Activated naive CD8-positive, alpha-beta T cell treated with anti-CD3 and anti-CD28 coated beads, Interleukin-2, amount 10 ng/mL, durations not matched to agents 7 days and 5 days (primary cell): ENCODE measurements at regions not wholly inside any gene's neighbourhood (a gene's known extent, or its start where the extent isn't known, plus 50 kb on each side); places are given as distances from the start of the nearest gene placed in this dataset.

Source experiments
- ATAC-seq: fragments of 150-1000 bp; cut with Tn5 transposase; one replicate; pipeline ENCODE4 v1.10.0; 2021; ENCODE audit warnings: low read depth, moderate library complexity
- POLR2A ChIA-PET: fragments of 350-600 bp; sonication (Branson Sonifier 250); formaldehyde crosslinking; loops from one replicate; lab custom pipeline; 2021; ENCODE audit warnings: antibody characterized with exemption; lab: Charles Lee
- DNase-seq: peaks from one replicate; pipeline ENCODE4 v3.0.0; 2021
- H3K27ac Mint-ChIP-seq: one replicate; pipeline ENCODE4 v1.8.0; 2022; ENCODE audit warnings: mild to moderate bottlenecking, mixed read lengths
- H3K27me3 Mint-ChIP-seq: one replicate; pipeline ENCODE4 v1.8.0; 2022; ENCODE audit warnings: mild to moderate bottlenecking, moderate library complexity, mixed read lengths
- H3K36me3 Mint-ChIP-seq: one replicate; pipeline ENCODE4 v1.8.0; 2021; ENCODE audit warnings: mild to moderate bottlenecking, mixed read lengths
- H3K4me1 Mint-ChIP-seq: one replicate; pipeline ENCODE4 v1.8.0; 2021; ENCODE audit warnings: mixed read lengths
- H3K4me3 Mint-ChIP-seq: one replicate; pipeline ENCODE4 v1.8.0; 2022; ENCODE audit warnings: mild to moderate bottlenecking, moderate library complexity, mixed read lengths
- H3K9me3 Mint-ChIP-seq: one replicate; pipeline ENCODE4 v1.8.0; 2021; ENCODE audit warnings: mixed read lengths

DNA sequence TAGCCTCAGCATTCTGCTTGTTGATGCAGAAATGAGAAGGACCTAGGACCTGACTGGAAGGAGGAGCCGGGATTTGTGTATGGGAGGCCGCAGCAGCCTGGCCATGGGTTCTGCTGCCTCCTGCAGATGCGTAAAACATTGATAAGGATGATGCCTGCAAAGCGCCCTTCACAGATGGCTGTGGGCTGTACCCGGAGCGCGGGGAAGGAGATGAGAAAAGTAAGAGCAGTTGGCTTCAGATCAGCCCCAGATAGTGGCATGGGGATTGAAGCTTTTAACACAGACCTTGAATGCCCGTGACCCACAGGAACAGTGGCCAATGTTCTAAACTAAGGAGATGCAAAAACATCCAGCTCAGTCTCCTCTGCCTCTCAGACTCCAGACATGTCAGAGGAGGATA lies 136.4 kb upstream of the KCNG1 start:
- Mint-ChIP-seq H3K36me3 (no peaks in the 10 kb centered on the region), H3K27me3 (peaks cover 6% of the 10 kb centered on the region), H3K4me3 (no peak overlapping the region), H3K9me3 (no peaks in the 10 kb centered on the region), H3K27ac (no peak overlapping the region), H3K4me1 (no peaks in the 10 kb centered on the region)
- POLR2A ChIA-PET = no interaction called here
- no peak for DNase-seq
- no peak for ATAC-seq

- Mint-ChIP-seq H3K36me3 (no peaks in the 10 kb centered on the region), H3K9me3 (no peaks in the 10 kb centered on the region), H3K4me3 (no peak overlapping the region), H3K27me3 (peaks cover 12% of the 10 kb centered on the region), H3K27ac (no peak overlapping the region), H3K4me1 (peaks cover 2% of the 10 kb centered on the region)
- ATAC-seq (no peak), DNase-seq (no peak)
- POLR2A ChIA-PET = no interaction called here
Observed at GRCh38 chr20:51158226-51158625, 135.3 kb upstream of the KCNG1 start.

- Mint-ChIP-seq H3K36me3 (no peaks in the 10 kb centered on the region), H3K4me1 (peaks cover 2% of the 10 kb centered on the region), H3K9me3 (no peaks in the 10 kb centered on the region), H3K27ac (no peak overlapping the region), H3K27me3 (peaks cover 19% of the 10 kb centered on the region), H3K4me3 (no peak overlapping the region)
- no peak for DNase-seq
- POLR2A ChIA-PET = no interaction called here
- ATAC-seq = no peak
Observed at GRCh38 chr20:51156041-51156982, 133.4 kb upstream of the KCNG1 start.

DNA sequence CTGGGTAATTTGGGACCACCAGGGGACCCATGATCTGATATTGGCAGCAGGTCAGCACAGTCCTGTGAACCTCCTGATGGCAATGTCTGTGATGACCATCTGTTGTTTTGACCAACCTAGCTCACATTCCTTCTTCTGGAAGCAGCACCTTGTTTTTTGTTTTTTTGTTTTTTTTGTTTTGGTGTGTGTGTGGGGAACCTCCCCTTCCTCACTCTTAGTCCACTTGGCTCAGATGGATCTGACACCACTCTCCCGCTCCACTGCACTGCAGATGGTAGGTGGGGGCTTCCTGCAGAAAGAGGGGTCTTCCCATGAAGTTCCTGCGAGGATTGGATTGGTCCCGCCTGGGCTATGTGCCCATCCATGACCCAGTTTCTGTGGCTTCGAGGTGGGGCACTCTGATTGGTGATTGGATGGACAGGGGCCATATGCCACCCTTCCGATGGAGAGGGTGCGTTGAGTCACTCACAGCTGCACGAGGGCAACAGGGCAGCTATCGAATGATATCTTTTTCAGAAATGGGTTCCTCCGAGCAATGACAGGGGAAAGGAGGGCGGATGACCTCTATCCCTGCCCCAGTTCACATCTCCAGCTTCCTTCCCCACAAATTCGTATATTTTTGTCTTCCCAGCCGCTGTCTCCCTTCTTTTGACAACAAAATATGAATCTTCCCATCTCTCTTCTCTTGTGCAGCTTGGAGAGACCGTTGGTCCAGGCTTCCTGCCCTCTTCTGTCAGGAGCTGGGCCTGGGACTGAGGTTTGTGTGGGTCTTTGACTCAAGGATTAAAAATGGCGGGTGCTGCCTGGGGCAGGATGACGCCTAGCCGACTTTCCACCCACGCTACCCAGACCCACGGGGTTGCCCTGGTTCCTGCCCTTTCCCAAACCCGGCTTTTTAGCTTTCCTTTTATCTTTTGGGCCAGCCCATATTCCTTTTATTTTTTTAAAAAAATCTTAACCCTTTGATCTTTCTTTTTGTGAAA lies 132.1 kb upstream of the KCNG1 start:
- Mint-ChIP-seq H3K36me3 (no peaks in the 10 kb centered on the region), H3K27ac (no peak overlapping the region), H3K9me3 (no peaks in the 10 kb centered on the region), H3K4me3 (no peak overlapping the region), H3K27me3 (peaks cover 21% of the 10 kb centered on the region), H3K4me1 (peaks cover 2% of the 10 kb centered on the region)
- ATAC-seq (no peak), DNase-seq (no peak)
- POLR2A ChIA-PET = no interaction called here

GRCh38 chr20:51153867-51154707 lies 131.2 kb upstream of the KCNG1 start:
- POLR2A ChIA-PET = no interaction called here
- ATAC-seq (no peak), DNase-seq (no peak)
- Mint-ChIP-seq H3K4me1 (peaks cover 2% of the 10 kb centered on the region), H3K36me3 (no peaks in the 10 kb centered on the region), H3K27ac (no peak overlapping the region), H3K9me3 (no peaks in the 10 kb centered on the region), H3K4me3 (no peak overlapping the region), H3K27me3 (peaks cover 21% of the 10 kb centered on the region)

- H3K4me3 Mint-ChIP-seq = no peak overlapping the region
- H3K27ac Mint-ChIP-seq = no peak overlapping the region
- peaks cover 31% of the 10 kb centered on the region for H3K27me3 Mint-ChIP-seq
- peaks cover 2% of the 10 kb centered on the region for H3K4me1 Mint-ChIP-seq
- H3K9me3 Mint-ChIP-seq = no peaks in the 10 kb centered on the region
- no peaks in the 10 kb centered on the region for H3K36me3 Mint-ChIP-seq
- no peak for ATAC-seq
- no peak for DNase-seq
- POLR2A ChIA-PET = no interaction called here
Observed at GRCh38 chr20:51148941-51149340, 126.0 kb upstream of the KCNG1 start.

DNA sequence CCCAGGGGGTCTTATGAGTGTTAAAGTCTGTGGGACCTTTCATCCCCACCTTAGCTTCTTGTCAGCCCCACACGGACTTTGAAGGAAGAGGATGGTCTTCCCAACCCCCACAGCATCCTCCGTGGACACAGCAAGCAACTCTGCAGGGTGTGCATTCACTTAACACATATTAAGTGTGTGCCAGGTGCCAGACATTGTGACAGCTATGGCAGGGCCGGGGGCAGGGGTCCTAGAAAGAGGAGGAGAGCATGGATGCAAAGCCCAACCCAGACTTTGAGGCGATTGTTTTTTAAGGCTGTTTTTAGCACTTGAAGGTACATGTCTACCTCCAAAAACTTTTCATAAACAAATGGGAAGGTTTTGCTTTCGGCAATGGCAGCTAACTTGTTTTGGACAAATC lies 121.6 kb upstream of the KCNG1 start:
- ATAC-seq = no peak
- H3K27me3 Mint-ChIP-seq = peaks cover 28% of the 10 kb centered on the region
- DNase-seq = no peak
- H3K27ac Mint-ChIP-seq = no peak overlapping the region
- POLR2A ChIA-PET = interaction anchor here (0.6 kb wide), 1 partner anchor 59 kb away, joined by 3 read pairs; no protein-coding TSS in a partner anchor
- no peaks in the 10 kb centered on the region for H3K4me1 Mint-ChIP-seq
- no peak overlapping the region for H3K4me3 Mint-ChIP-seq
- H3K36me3 Mint-ChIP-seq = no peaks in the 10 kb centered on the region
- H3K9me3 Mint-ChIP-seq = no peaks in the 10 kb centered on the region

- no peak for DNase-seq
- no peaks in the 10 kb centered on the region for H3K4me1 Mint-ChIP-seq
- H3K27ac Mint-ChIP-seq = no peak overlapping the region
- no peaks in the 10 kb centered on the region for H3K9me3 Mint-ChIP-seq
- H3K36me3 Mint-ChIP-seq = no peaks in the 10 kb centered on the region
- H3K27me3 Mint-ChIP-seq = peaks cover 28% of the 10 kb centered on the region
- POLR2A ChIA-PET = interaction anchor here (0.6 kb wide), 1 partner anchor 58 kb away, joined by 3 read pairs; no protein-coding TSS in a partner anchor
- H3K4me3 Mint-ChIP-seq = no peak overlapping the region
- no peak for ATAC-seq
Observed at GRCh38 chr20:51143652-51144051, 120.7 kb upstream of the KCNG1 start.

DNA sequence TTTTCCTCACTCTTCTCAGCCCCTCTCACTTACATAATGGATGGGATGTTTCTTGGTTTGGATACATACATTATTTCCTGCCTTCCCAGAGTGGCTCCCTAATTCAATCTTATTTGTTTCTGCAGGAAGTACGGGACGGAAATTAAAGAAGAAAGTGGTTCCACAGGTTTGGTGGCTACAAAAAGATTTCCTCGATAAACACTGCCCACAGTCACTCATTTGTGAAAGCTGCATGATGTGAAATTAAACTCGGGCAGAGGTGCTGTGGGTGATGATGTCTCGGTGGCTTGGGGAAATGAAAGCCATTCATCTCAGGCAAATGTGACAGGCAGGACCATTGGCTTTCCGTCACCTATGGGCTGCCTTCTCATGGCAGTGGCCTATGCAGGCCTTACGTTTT lies 119.5 kb upstream of the KCNG1 start:
- peaks cover 20% of the 10 kb centered on the region for H3K27me3 Mint-ChIP-seq

GRCh38 chr20:51140671-51141070 lies 117.8 kb upstream of the KCNG1 start:
- ATAC-seq (no peak), DNase-seq (no peak)
- POLR2A ChIA-PET = no interaction called here
- no peak overlapping the region for H3K4me3 Mint-ChIP-seq
- H3K27me3 Mint-ChIP-seq = peaks cover 17% of the 10 kb centered on the region
- no peaks in the 10 kb centered on the region for H3K4me1 Mint-ChIP-seq
- H3K27ac Mint-ChIP-seq = no peak overlapping the region
- H3K9me3 Mint-ChIP-seq = no peaks in the 10 kb centered on the region
- H3K36me3 Mint-ChIP-seq = no peaks in the 10 kb centered on the region

More for the DNA sequence above, 119.5 kb upstream of the KCNG1 start:
- Mint-ChIP-seq H3K9me3 (no peaks in the 10 kb centered on the region), H3K4me1 (no peaks in the 10 kb centered on the region), H3K27ac (no peak overlapping the region), H3K36me3 (no peaks in the 10 kb centered on the region), H3K4me3 (no peak overlapping the region)
- DNase-seq (no peak), ATAC-seq (no peak)
- POLR2A ChIA-PET = no interaction called here

- Mint-ChIP-seq H3K27me3 (peaks cover 17% of the 10 kb centered on the region), H3K27ac (no peak overlapping the region), H3K4me1 (no peaks in the 10 kb centered on the region), H3K4me3 (no peak overlapping the region), H3K36me3 (no peaks in the 10 kb centered on the region), H3K9me3 (no peaks in the 10 kb centered on the region)
- POLR2A ChIA-PET = no interaction called here
- ATAC-seq (no peak), DNase-seq (no peak)
Observed at GRCh38 chr20:51139891-51140290, 117.0 kb upstream of the KCNG1 start.

- DNase-seq (no peak), ATAC-seq (no peak)
- peaks cover 13% of the 10 kb centered on the region for H3K27me3 Mint-ChIP-seq
- POLR2A ChIA-PET = no interaction called here
- H3K36me3 Mint-ChIP-seq = no peaks in the 10 kb centered on the region
- H3K27ac Mint-ChIP-seq = no peak overlapping the region
- H3K4me1 Mint-ChIP-seq = no peaks in the 10 kb centered on the region
- H3K9me3 Mint-ChIP-seq = no peaks in the 10 kb centered on the region
- no peak overlapping the region for H3K4me3 Mint-ChIP-seq
Observed at GRCh38 chr20:51138576-51138975, 115.7 kb upstream of the KCNG1 start.

- Mint-ChIP-seq H3K4me3 (no peak overlapping the region), H3K27me3 (peaks cover 8% of the 10 kb centered on the region), H3K9me3 (no peaks in the 10 kb centered on the region), H3K36me3 (no peaks in the 10 kb centered on the region), H3K4me1 (no peaks in the 10 kb centered on the region), H3K27ac (no peak overlapping the region)
- POLR2A ChIA-PET = no interaction called here
- DNase-seq (no peak), ATAC-seq (no peak)
Observed at GRCh38 chr20:51137461-51137860, 114.6 kb upstream of the KCNG1 start.
